Left lung (tissue), 4 donors: ENCODE measurements at regions not wholly inside any gene's neighbourhood (a gene's known extent, or its start where the extent isn't known, plus 50 kb on each side); places are given as distances from the start of the nearest gene placed in this dataset.

Source experiments
- ATAC-seq: fragments of 200-7000 bp; cut with Tn5 transposase; one replicate; pipeline ENCODE4 v1.9.1; 2020; ENCODE audit warnings: moderate library complexity
- DNase-seq, 4 donors: peaks; one replicate each; pipeline ENCODE4 v3.0.0-alpha.2; 2013 to 2020
- H3K27ac ChIP-seq, 2 donors: fragments of 200-600 bp; sonication (generic) in 1 of 2; one replicate each; pipeline versions ENCODE4 v1.5.0 to v1.8.0; 2020 to 2021
- H3K27me3 ChIP-seq, 2 donors: fragments of 200-600 bp; sonication (generic) in 1 of 2; one replicate each; pipeline versions ENCODE4 v1.5.0 to v1.8.0; 2020 to 2021
- H3K36me3 ChIP-seq, 2 donors: fragments of 200-600 bp; sonication (generic) in 1 of 2; one replicate each; pipeline versions ENCODE4 v1.5.0 to v1.8.0; 2020 to 2021
- H3K4me1 ChIP-seq, 2 donors: fragments of 200-600 bp; one replicate each; pipeline ENCODE4 v1.8.0; 2021
- H3K4me3 ChIP-seq, 2 donors: fragments of 200-600 bp; sonication (generic) in 1 of 2; one replicate each; pipeline versions ENCODE4 v1.5.0 to v1.8.0; 2020 to 2021; ENCODE audit warnings: mild to moderate bottlenecking in 1 of 2
- H3K9me3 ChIP-seq, 2 donors: fragments of 200-600 bp; sonication (generic) in 1 of 2; one replicate each; pipeline versions ENCODE4 v1.5.0 to v1.8.0; 2020 to 2021
- CTCF ChIP-seq, 2 donors: fragments of 200-600 bp; sonication (generic) in 1 of 2; IDR thresholded peaks; one replicate each; pipeline versions ENCODE4 v1.5.0 to v1.8.0; 2021; ENCODE audit warnings: antibody characterized with exemption in 2 of 2
- intact Hi-C, 2 donors: fragments of 100-400 bp; cut with DNase I; formaldehyde crosslinking; loops; one replicate each; pipeline versions ENCODE4 v1.11.2 to v1.14.2; 2022
- donor health status: DM: no; HTN: yes; CAD: no.
- donor health status: DM: no; HTN: no; CAD: no.

- no peak overlapping the region for H3K4me3 ChIP-seq
- no peak for DNase-seq
- intact Hi-C loops: no loop called here
- ATAC-seq: no peak
- no peaks in the 10 kb centered on the region for H3K4me1 ChIP-seq
- H3K27ac ChIP-seq: no peak overlapping the region
- H3K9me3 ChIP-seq: no peaks in the 10 kb centered on the region
- no peak for TF ChIP-seq CTCF (IDR thresholded peaks at IDR 0.05)
- H3K36me3 ChIP-seq: no peaks in the 10 kb centered on the region
- no peaks in the 10 kb centered on the region for H3K27me3 ChIP-seq
Observed at GRCh38 chr12:92524489-92524888, 178.3 kb upstream of the PLEKHG7 start.

- no peak for ATAC-seq
- H3K4me1 ChIP-seq: no peaks in the 10 kb centered on the region
- TF ChIP-seq CTCF (IDR thresholded peaks at IDR 0.05): no peak
- H3K4me3 ChIP-seq: no peak overlapping the region
- intact Hi-C loops: no loop called here
- no peaks in the 10 kb centered on the region for H3K9me3 ChIP-seq
- DNase-seq: no peak
- H3K36me3 ChIP-seq: no peaks in the 10 kb centered on the region
- H3K27me3 ChIP-seq: no peaks in the 10 kb centered on the region
- no peak overlapping the region for H3K27ac ChIP-seq
Observed at GRCh38 chr12:92520511-92520910, 182.3 kb upstream of the PLEKHG7 start.

- Histone ChIP-seq H3K4me3 (no peak overlapping the region), H3K4me1 (no peaks in the 10 kb centered on the region), H3K27me3 (no peaks in the 10 kb centered on the region), H3K27ac (no peak overlapping the region), H3K36me3 (no peaks in the 10 kb centered on the region), H3K9me3 (no peaks in the 10 kb centered on the region)
- no peak for TF ChIP-seq CTCF (IDR thresholded peaks at IDR 0.05)
- no peak for ATAC-seq
- intact Hi-C loops: no loop called here
- DNase-seq: no peak
Observed at GRCh38 chr12:92519284-92519683, 183.5 kb upstream of the PLEKHG7 start.

- H3K27me3 ChIP-seq: no peaks in the 10 kb centered on the region
- DNase-seq (no peak), ATAC-seq (no peak)
- intact Hi-C loops: no loop called here
- no peak overlapping the region for H3K4me3 ChIP-seq
- no peaks in the 10 kb centered on the region for H3K36me3 ChIP-seq
- no peaks in the 10 kb centered on the region for H3K9me3 ChIP-seq
- H3K27ac ChIP-seq: no peak overlapping the region
- TF ChIP-seq CTCF (IDR thresholded peaks at IDR 0.05): no peak
- H3K4me1 ChIP-seq: peaks cover 0 to 2% of the 10 kb centered on the region in 2 donors
Observed at GRCh38 chr12:92518071-92518470, 184.7 kb upstream of the PLEKHG7 start.

- Histone ChIP-seq H3K4me3 (no peak overlapping the region), H3K9me3 (no peaks in the 10 kb centered on the region), H3K36me3 (no peaks in the 10 kb centered on the region), H3K27ac (no peak overlapping the region), H3K4me1 (peaks cover 0 to 10% of the 10 kb centered on the region in 2 donors), H3K27me3 (no peaks in the 10 kb centered on the region)
- intact Hi-C loops: no loop called here
- no peak for TF ChIP-seq CTCF (IDR thresholded peaks at IDR 0.05)
- DNase-seq (no peak), ATAC-seq (no peak)
Observed at GRCh38 chr12:92516277-92516600, 186.6 kb upstream of the PLEKHG7 start.
